GM21717 (cell line): ENCODE measurements at regions not wholly inside any gene's neighbourhood (a gene's known extent, or its start where the extent isn't known, plus 50 kb on each side); places are given as distances from the start of the nearest gene placed in this dataset.

ENCODE experiments used
- ATAC-seq: cut with Tn5 transposase; IDR thresholded peaks from one replicate; pipeline ENCODE4 v1.9.1; 2021; ENCODE audit warnings: mild to moderate bottlenecking, moderate library complexity; ENCODE audit not compliant: unreplicated experiment

- no peak for ATAC-seq
These were observed 203.0 kb upstream of the CD96 start for GRCh38 chr3:111339017-111339416.

DNA sequence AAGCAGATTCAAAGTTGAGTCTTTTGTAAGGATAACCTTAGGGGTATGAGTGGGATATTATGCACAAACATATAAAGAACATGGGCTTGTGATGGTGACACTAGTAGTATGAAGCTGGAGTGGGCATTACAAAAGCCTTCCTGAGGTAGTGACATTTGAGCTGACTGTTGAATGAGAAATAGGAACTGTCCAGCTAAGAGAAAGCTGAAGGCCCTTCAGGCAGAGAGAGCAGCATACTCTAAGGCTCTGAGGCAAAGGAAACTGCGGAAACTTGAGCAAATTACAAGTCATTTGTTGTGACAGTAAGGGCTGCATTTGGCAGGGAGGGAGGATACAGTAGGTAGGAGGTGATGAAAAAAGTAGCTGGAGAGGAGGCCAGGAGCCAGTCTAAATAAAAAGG, 190.7 kb upstream of the CD96 start:
- ATAC-seq: no peak

GRCh38 chr3:111352585-111352984, 189.4 kb upstream of the CD96 start:
- ATAC-seq: no peak

DNA sequence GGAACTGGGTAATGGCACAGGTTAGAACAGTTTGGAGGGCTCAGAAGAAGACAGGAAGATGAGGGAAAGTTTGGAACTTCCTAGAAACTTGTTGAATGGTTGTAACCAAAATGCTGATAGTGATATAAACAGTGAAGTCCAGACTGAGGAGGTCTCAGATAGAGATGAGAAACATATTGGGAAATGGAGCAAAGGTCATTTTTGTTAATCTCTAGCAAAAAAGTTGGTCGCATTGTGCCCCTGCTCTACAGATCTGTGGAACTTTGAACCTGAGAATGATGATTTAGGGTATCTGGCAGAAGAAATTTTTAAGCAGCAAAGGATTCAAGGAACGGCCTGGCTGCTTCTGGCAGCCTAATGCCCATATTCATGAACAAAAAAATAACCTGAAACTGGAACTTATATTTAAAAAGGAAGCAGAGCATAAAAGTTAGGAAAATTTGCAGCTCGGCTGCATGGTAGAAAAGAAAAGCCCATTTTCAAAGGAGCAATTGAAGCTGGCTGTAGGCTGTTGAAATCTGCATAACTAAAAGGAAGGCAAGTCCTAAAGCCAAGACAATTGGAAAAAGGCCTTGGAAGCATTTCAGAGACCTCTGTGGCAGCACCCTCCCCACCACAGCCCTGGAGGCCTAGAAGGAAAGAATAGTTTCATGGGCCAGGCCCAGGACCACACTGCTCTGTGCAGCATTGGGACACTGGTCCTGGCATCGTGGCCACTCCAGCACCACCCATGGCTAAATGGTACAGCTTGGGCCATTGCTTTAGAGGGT, 182.6 kb upstream of the CD96 start:
- no peak for ATAC-seq

- ATAC-seq: no peak
These were observed 179.5 kb upstream of the CD96 start for GRCh38 chr3:111362381-111363009.

DNA sequence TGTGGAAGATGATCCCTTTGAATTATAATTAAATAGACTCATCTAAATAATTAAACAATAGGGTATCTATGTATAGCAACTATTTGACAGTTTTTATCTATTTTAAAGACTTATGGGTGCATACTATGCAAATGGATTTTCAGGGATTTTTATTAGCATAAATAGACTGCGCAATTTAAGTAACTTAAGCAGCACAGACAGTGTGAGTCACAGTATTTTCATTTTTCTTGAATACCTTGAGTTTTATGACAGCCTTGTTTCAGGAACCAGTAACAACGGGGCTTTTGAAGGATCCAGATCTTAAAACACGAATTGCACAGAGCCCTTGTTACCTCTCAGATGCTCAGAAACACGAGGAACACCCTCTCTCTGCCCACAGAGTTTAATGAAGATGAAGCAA, 175.5 kb upstream of the CD96 start:
- no peak for ATAC-seq

DNA sequence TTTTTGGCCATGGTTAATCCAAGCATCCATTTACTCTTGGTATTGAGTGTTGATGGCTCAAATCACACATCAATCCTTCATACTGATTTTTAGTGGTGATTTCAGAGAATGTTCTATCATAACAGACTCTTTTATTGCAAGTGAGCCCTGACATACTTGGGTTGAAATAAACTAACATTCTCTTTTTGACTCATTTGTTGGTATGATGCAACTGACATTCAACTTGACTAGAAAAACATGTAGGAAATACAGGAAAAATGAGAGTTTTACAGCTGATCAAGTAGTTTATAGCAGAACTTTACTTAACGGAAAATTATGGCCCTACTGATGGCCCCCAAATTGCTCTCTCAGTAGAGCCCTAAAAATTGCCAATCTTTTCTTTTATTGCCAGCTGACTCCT, 173.9 kb upstream of the CD96 start:
- ATAC-seq: no peak

- no peak for ATAC-seq
These were observed 172.0 kb upstream of the CD96 start for GRCh38 chr3:111369958-111370357.

- ATAC-seq: no peak
These were observed 168.8 kb upstream of the CD96 start for GRCh38 chr3:111373239-111373638.

DNA sequence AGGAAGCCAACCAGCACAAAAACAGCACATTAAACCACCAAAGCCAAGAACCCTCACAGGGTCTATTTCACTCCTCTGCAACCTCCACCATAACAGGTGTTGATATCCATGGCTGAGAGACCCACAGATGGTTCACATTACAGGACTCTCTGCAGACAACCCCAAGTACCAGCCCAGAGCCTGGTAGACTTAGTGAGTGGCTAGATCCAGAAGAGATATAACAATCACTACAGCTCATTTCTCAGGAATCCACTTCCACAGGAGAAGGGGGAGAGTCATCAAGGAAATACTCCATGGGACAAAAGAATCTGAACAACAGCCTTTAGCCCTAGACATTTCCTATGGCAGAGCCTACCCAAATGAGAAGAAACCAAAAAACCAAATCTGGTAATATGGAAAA, 168.1 kb upstream of the CD96 start:
- no peak for ATAC-seq

GRCh38 chr3:111385971-111386495, 156.0 kb upstream of the CD96 start:
- ATAC-seq: no peak

GRCh38 chr3:111392894-111393398, 149.1 kb upstream of the CD96 start:
- ATAC-seq: no peak

DNA sequence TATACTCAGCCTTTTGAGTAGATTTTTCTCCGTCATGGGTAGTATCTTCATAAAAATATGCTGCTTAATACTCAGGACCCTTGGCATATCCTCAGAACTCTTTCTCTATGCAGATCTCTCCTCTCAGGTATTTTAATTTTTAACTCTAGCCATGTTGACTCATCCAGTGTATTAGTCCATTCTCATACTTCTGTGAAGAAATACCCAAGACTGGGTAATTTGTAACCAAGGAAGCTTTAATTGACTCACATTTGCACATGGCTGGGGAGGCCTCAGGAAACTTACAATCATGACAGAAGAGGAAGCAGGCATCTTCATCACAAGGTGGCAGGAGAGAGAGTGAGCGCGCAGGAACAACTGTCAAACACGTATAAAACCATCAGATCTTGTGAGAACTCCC, 129.3 kb upstream of the CD96 start:
- ATAC-seq: no peak

DNA sequence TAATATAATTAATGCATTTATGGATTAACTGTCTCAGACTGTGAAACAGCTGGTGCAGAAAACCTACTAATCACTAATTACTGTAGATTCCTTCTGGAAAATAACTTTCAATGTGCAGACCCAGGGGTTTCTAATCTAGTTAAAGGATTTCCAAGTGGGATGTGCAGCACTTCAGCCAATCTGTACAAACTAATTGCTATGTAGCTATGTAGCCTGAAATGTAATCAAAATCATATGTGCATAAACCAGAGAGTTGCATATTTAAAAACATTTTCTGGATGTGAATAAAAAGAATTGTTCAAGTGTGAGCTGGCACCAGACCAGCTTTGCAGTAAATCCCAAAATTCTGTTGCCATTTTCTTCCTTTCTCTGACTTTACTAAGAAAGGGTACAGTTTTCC, 127.5 kb upstream of the CD96 start:
- no peak for ATAC-seq

- ATAC-seq: no peak
These were observed 127.0 kb upstream of the CD96 start for GRCh38 chr3:111415018-111415417.

GRCh38 chr3:111418391-111418790, 123.6 kb upstream of the CD96 start:
- ATAC-seq: no peak

DNA sequence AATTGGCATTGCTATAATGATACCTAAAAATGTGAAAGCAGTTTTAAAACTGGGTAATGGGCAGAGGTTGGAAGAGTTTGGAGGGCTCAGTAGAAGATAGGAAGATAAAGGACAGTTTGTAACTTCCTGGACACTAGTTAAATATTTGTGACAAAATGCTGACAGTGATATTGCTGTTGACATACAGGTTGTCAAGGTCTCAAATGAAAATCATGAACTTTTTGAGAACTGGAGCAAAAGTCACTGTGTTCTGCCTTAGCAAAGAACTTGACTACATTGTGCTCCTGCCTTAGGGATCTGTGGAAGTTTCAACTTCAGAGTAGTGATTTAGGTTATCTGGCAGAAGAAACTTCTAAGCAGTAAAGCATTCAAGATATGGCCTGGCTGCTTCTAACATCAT, 113.7 kb upstream of the CD96 start:
- ATAC-seq: no peak

DNA sequence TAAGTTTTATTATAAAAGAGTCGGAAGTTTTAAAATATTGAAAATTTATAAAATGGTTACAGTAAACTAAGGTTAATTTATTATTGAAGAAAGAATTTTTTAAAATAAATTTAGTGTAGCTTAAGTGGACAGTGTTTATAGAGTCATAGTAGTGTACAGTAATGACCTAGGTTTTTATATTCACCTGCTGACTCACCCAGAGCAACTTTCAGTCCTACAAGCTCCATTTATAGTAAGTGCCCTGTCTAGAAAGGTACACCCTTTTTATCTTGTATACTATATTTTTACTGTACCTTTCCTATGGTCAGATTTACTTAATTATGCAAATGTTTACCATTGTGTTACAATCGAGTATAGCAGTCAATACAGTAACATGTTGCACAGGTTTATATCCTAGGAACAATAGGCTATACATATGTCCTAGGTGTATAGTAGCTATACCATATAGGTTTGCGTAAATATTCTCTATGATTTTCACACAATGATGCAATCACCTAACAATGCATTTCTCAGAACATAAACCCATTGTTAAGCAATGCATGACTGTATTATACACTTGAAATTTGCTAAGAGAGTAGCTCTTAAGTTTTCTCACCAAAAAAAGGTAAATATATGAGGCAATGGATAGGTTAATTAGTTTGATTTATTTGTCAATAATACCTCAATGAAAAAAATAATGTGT, 106.9 kb upstream of the CD96 start:
- ATAC-seq: no peak

DNA sequence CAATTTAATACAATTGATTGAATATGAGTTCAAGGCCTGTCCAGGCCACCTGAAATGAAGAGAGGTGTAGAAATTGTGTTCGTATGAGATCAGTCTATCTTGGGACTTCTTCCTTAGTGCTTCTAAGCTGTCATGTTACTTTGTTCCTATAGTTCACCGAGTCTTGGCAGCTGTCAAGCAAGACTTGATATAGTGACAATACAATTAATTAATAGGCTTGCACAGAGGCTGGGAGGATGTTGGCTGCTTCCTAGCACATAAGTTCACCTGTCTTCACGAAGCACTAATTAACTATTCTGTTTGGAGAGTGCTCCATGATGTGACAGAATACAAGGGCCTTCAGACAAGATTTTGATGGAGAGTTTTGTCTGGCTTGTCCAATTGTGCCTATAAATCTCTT, 103.7 kb upstream of the CD96 start:
- ATAC-seq: no peak

DNA sequence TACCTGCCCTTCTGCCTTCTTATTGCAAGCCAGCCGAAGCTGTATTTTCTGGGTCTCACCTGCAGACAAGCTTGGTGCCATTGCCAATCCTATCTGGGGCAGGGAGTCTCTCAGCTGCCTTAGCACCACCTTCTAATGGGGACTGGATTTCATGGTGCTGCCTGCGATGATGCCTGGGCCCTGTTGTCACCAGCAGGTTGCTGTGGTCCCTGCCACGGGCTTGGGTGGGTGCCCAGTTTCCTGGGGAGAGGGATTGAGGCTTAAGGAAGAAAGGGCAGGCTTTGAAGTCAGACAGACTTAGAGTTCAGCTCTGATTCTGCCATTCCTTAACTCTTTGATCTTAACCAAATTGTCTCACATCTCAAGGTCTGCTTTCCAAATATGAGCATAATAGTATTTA, 87.4 kb upstream of the CD96 start:
- no peak for ATAC-seq

DNA sequence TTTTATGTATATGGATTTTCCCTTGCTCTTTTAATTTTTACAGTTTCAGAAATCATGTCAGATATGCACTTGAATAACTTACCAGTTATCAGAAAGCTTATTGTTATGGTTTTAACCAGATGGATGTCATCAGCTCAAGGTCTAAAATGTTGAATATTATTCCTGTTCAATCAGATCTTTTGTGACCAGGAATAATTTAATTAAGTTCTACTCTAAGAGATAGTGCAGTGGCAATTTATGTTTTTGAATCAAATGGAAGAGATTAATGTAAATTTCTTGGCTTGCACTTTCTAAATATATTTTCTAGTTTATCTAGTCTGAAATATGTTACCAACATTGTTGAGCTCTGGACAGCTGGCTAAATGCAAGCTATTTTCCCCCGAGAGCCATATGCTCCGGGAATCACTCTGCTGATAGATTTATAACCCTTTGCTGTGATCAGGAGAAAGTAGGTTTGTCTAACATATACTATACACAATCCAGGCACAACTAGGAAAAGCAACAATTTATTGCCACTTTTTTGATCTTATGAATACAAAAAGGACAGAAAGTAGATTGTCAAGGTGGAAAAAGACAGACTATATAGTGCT, 76.8 kb upstream of the CD96 start:
- no peak for ATAC-seq
